ENCODE measurements at regions not wholly inside any gene's neighbourhood (a gene's known extent, or its start where the extent isn't known, plus 50 kb on each side); places are given as distances from the start of the nearest gene placed in this dataset.

DNA sequence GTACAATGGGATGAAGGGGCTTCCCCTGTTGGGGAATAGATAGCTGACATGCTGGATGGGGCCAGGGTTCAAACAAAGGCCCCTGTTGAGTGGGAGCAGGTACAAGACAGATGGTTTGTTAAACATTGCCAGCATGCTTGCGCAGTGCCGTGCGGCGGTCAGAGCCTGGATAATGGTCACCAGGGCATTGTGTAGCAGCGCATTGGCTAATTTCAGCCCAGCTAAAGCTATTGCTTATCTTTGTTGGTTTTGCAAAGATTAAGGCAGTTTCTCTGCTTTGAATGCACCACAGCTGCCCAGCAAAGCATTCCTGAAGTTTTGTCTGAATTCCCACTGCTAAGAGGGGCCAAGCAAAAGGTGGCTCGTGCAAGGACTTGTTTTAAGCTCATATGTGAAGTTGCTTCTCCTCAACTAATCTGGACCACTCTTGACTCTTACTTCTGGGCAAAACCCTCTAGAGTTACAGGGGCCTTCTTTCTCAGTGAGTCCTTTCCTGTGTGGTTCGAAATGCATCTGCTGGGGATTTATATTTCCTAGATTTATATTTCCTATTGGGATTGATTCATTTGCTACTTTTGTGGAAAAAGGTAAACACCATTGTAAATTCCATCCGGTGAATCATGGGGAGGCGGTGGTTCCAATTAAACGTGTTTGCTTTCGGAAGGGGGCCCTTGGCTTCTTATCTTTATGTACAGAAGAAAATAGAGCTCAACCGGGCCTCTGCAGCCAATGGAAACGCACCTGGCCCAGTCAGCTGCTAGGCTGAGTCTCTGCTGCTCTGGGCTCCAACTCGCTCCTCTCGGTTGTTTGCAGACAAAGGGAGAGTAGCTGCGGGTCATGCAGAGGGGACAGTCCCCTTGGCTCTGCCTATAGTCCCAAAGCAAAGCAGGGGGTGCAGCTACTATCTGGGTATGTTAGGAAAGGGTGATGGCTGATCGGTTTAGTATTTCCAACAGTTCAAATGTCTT is 72.1 kb downstream of the FOXA2 start:
- H3K4me3 ChIP-seq (ENCODE audit: low read length) = no peak overlapping the region
- TF ChIP-seq, protein P1, sequence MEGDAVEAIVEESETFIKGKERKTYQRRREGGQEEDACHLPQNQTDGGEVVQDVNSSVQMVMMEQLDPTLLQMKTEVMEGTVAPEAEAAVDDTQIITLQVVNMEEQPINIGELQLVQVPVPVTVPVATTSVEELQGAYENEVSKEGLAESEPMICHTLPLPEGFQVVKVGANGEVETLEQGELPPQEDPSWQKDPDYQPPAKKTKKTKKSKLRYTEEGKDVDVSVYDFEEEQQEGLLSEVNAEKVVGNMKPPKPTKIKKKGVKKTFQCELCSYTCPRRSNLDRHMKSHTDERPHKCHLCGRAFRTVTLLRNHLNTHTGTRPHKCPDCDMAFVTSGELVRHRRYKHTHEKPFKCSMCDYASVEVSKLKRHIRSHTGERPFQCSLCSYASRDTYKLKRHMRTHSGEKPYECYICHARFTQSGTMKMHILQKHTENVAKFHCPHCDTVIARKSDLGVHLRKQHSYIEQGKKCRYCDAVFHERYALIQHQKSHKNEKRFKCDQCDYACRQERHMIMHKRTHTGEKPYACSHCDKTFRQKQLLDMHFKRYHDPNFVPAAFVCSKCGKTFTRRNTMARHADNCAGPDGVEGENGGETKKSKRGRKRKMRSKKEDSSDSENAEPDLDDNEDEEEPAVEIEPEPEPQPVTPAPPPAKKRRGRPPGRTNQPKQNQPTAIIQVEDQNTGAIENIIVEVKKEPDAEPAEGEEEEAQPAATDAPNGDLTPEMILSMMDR (conservative IDR thresholded peaks at IDR 0.05; ENCODE audit: low read depth, low read length) = no peak
- DNase-seq (ENCODE audit: low read depth) = no peak

DNA sequence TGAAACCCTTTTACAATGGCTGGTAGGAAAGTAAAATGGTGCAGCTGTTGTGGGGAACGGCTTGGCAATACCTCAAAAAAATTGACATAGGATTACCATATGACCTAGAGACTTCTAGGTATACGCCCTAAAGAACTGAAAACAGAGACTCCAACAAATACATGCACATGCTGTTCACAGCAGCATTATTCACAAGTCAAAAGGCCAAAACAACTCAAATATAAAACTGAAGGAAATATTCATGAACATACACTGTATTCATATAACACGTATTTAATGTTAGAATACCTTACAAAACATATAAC is 74.6 kb downstream of the FOXA2 start:
- H3K4me3 ChIP-seq (ENCODE audit: low read length) = no peak overlapping the region
- DNase-seq (ENCODE audit: low read depth) = no peak
- TF ChIP-seq, protein P1 (conservative IDR thresholded peaks at IDR 0.05; ENCODE audit: low read depth, low read length) = no peak

DNA sequence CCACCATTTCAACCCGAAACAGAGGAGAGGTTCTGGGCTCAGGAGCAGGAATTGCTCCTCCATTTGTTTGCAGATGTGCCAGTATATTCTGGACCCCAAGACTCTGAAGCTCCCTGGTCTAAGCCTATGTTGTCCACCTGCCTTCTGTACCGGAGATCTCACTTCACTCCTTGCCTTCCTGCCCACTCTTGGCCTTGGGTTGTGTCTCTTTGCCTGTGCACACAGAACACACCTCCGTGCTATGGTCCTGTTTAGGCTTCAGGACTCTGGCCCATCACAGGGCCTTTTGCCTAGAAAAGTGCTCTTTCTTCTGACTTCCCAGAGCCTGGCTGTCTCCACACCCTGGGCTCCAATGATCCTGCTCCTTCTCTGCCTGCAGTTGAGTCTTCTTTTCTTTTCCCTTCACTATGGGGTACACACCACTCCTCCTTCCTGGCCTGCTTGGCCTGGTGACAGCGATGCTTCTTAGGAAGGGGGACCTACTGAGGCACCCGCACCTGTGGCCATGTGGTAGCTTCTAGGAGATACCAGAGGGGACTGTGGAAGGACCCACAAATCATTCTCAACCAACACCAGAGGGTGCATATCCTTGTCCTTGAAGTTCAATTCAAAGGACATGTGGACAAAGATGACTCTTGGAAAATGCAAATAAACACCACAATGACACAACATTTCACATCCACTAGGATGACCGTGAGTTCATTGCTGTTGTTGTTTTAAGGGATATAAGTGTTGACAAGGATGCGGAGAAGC is 75.1 kb downstream of the FOXA2 start:
- TF ChIP-seq, protein P1 (conservative IDR thresholded peaks at IDR 0.05; ENCODE audit: low read depth, low read length) = no peak
- no peak overlapping the region for H3K4me3 ChIP-seq (ENCODE audit: low read length)
- no peak for DNase-seq (ENCODE audit: low read depth)

DNA sequence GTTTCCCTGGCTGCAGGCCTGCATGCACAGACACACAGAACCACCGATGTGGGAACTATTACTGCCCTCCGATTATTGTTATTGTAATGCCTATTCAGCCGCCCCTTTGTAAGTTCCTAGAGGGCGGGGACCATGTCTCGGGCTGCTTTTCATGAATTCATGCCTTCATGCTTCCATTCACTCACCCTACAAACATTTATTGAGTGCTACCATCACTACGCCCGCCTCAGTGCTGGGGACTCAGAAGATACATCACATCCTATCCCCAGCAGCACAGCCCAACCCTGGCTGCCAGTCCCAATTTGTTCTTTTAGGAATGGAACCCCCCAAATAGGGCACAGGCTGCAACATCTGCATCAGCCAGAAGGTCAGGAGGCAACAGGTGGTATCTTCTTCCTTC is 75.9 kb downstream of the FOXA2 start:
- H3K4me3 ChIP-seq (ENCODE audit: low read length) = no peak overlapping the region
- TF ChIP-seq, protein P1 (conservative IDR thresholded peaks at IDR 0.05; ENCODE audit: low read depth, low read length) = no peak
- DNase-seq (ENCODE audit: low read depth) = no peak

DNA sequence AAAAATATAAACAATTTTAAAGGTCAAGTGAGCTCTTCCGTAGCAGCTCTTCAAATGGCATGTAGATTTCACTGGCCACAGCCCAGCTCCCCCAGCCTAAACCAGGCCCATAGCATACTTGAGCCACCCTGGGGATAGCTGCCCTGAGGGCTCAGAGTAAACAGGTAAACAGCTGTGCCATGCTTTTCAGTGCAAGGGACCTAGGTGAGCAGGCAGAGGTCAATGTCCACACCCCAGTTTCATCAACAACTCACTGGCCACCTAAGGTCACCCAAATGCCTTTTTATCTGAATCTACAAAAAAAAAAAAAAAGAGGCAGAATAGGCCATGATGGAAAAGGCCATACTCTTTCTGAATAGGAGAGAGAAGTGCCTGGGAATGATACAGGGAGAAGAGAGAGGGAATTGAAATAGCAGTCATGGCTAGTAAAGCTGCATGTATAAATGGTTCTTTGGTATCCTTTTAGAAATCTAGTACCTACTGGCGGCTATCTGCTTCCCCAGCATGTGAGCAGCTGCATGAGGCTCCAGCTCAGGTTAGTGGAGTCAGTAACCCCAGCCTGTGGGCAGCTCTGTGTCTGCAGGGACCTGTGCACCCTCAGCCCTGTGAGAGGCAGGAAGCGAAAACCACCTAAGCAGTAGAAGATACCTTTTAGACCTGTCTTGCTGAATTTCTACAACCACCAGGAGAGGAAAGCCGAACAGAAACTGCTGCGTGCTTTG is 77.0 kb downstream of the FOXA2 start:
- H3K4me3 ChIP-seq (ENCODE audit: low read length) = no peak overlapping the region
- TF ChIP-seq, protein P1 (conservative IDR thresholded peaks at IDR 0.05; ENCODE audit: low read depth, low read length) = no peak
- no peak for DNase-seq (ENCODE audit: low read depth)

DNA sequence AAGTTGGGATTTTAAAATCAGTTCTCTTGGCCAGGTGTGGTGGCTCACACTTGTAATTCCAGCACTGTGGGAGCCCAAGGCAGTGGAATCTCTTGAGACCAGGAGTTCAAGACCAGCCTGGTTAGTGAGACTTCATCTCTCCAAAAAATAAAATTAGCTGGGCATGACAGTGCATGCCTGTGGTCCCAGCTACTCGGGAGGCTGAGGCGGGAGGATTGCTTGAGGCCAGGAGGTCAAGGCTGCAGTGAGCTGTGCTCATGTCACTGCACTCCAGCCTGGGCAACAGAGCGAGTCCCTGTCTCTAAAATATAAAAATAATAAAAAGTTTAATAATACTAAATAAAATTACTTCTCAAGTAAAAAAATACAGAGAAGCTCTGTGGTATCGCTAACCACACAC is 77.5 kb downstream of the FOXA2 start:
- TF ChIP-seq, protein P1 (conservative IDR thresholded peaks at IDR 0.05; ENCODE audit: low read depth, low read length) = no peak
- no peak overlapping the region for H3K4me3 ChIP-seq (ENCODE audit: low read length)
- DNase-seq (ENCODE audit: low read depth) = no peak
